Panc1 (cell line): ENCODE measurements at regions not wholly inside any gene's neighbourhood (a gene's known extent, or its start where the extent isn't known, plus 50 kb on each side); places are given as distances from the start of the nearest gene placed in this dataset.

Source experiments
- CTCF ChIP-seq: fragments of 450-650 bp; IDR thresholded peaks from 2 replicates; pipeline ENCODE4 v1.5.1; 2017; ENCODE audit warnings: mild to moderate bottlenecking
- POLR2AphosphoS5 ChIP-seq: IDR thresholded peaks from 2 replicates; pipeline ENCODE4 v1.6.1; 2012; ENCODE audit warnings: mild to moderate bottlenecking, low read depth, low read length, moderate library complexity
- SIN3A ChIP-seq: IDR thresholded peaks from 2 replicates; pipeline ENCODE4 v1.6.1; 2012; ENCODE audit warnings: low read depth, mild to moderate bottlenecking, low read length, moderate library complexity, borderline replicate concordance; ENCODE audit not compliant: insufficient read depth
- TCF7L2 ChIP-seq: IDR thresholded peaks from 2 replicates; pipeline ENCODE4 v1.6.1; 2011; ENCODE audit warnings: mild to moderate bottlenecking, low read depth, low read length, inconsistent platforms
- TF ChIP-seq, protein P1 (sequence below), 2 experiments: IDR thresholded peaks; 2 replicates each; pipeline ENCODE4 v1.6.1; 2011 to 2012; ENCODE audit warnings: low read depth in 2 of 2, control low read depth in 1 of 2, low read length in 1 of 2, mild to moderate bottlenecking in 1 of 2, moderate library complexity in 1 of 2; ENCODE audit not compliant: insufficient read depth in 1 of 2

GRCh38 chr3:94269763-94270162, 206.9 kb downstream of the NSUN3 start:
- TF ChIP-seq POLR2AphosphoS5: no peak
- TF ChIP-seq CTCF: no peak
- TF ChIP-seq SIN3A: no peak
- TF ChIP-seq, protein P1, sequence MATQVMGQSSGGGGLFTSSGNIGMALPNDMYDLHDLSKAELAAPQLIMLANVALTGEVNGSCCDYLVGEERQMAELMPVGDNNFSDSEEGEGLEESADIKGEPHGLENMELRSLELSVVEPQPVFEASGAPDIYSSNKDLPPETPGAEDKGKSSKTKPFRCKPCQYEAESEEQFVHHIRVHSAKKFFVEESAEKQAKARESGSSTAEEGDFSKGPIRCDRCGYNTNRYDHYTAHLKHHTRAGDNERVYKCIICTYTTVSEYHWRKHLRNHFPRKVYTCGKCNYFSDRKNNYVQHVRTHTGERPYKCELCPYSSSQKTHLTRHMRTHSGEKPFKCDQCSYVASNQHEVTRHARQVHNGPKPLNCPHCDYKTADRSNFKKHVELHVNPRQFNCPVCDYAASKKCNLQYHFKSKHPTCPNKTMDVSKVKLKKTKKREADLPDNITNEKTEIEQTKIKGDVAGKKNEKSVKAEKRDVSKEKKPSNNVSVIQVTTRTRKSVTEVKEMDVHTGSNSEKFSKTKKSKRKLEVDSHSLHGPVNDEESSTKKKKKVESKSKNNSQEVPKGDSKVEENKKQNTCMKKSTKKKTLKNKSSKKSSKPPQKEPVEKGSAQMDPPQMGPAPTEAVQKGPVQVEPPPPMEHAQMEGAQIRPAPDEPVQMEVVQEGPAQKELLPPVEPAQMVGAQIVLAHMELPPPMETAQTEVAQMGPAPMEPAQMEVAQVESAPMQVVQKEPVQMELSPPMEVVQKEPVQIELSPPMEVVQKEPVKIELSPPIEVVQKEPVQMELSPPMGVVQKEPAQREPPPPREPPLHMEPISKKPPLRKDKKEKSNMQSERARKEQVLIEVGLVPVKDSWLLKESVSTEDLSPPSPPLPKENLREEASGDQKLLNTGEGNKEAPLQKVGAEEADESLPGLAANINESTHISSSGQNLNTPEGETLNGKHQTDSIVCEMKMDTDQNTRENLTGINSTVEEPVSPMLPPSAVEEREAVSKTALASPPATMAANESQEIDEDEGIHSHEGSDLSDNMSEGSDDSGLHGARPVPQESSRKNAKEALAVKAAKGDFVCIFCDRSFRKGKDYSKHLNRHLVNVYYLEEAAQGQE (IDR thresholded peaks at IDR 0.05; ENCODE audit: insufficient read depth in 1 of 2, low read depth in 2 of 2, low read length in 1 of 2): no peak
- no peak for TF ChIP-seq TCF7L2
